Neural crest cell (in vitro differentiated cells): ENCODE measurements at regions not wholly inside any gene's neighbourhood (a gene's known extent, or its start where the extent isn't known, plus 50 kb on each side); places are given as distances from the start of the nearest gene placed in this dataset.

Experiments
- DNase-seq: peaks from one replicate; pipeline ENCODE4 v3.0.0; 2021; ENCODE audit warnings: low read depth, mixed read lengths, low spot score
- H3K27ac Mint-ChIP-seq: one replicate; pipeline ENCODE4 v1.8.0; 2021; ENCODE audit warnings: mild to moderate bottlenecking, mixed read lengths; ENCODE audit not compliant: unreplicated experiment
- H3K27me3 Mint-ChIP-seq: 2 replicates; pipeline ENCODE4 v1.8.0; 2021; ENCODE audit warnings: low read depth, mild to moderate bottlenecking, mixed read lengths
- H3K36me3 Mint-ChIP-seq: 2 replicates; pipeline ENCODE4 v1.8.0; 2021; ENCODE audit warnings: low read depth, mild to moderate bottlenecking, mixed read lengths
- H3K4me1 Mint-ChIP-seq: 2 replicates; pipeline ENCODE4 v1.8.0; 2021; ENCODE audit warnings: mixed read lengths
- H3K4me3 Mint-ChIP-seq: one replicate; pipeline ENCODE4 v1.8.0; 2021; ENCODE audit warnings: mild to moderate bottlenecking, mixed read lengths
- H3K9me3 Mint-ChIP-seq: 2 replicates; pipeline ENCODE4 v1.8.0; 2021; ENCODE audit warnings: mixed read lengths
- TF ChIP-seq, protein P1 (sequence below): fragments of 200-600 bp; sonication (generic); conservative IDR thresholded peaks from 2 replicates; pipeline ENCODE4 v1.5.0; 2021; ENCODE audit warnings: antibody characterized with exemption, mild to moderate bottlenecking

DNA sequence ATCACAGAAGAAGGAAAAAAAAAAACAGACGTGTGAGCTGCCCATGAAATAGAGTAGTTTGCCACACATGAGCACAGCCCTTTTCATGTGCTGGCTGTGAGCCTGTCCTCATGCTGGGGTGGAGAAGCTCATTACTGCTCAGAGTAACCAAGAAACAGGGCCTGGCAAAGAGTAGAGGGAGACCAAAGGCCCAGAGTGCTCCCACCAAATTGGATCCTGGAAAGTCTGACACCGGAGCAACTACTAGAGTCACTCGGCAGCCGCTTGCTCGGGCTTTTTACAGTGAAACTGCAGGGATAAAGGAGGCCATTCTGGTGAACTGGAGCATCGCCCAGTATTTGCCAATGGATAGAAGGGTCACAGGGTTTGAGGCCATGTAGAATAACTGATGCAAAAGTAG is 64.4 kb upstream of the BARHL2 start:
- no peaks in the 10 kb centered on the region for H3K36me3 Mint-ChIP-seq
- TF ChIP-seq, protein P1, sequence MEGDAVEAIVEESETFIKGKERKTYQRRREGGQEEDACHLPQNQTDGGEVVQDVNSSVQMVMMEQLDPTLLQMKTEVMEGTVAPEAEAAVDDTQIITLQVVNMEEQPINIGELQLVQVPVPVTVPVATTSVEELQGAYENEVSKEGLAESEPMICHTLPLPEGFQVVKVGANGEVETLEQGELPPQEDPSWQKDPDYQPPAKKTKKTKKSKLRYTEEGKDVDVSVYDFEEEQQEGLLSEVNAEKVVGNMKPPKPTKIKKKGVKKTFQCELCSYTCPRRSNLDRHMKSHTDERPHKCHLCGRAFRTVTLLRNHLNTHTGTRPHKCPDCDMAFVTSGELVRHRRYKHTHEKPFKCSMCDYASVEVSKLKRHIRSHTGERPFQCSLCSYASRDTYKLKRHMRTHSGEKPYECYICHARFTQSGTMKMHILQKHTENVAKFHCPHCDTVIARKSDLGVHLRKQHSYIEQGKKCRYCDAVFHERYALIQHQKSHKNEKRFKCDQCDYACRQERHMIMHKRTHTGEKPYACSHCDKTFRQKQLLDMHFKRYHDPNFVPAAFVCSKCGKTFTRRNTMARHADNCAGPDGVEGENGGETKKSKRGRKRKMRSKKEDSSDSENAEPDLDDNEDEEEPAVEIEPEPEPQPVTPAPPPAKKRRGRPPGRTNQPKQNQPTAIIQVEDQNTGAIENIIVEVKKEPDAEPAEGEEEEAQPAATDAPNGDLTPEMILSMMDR = no peak
- no peak overlapping the region for H3K4me3 Mint-ChIP-seq
- no peak overlapping the region for H3K27ac Mint-ChIP-seq
- no peaks in the 10 kb centered on the region for H3K9me3 Mint-ChIP-seq
- no peaks in the 10 kb centered on the region for H3K4me1 Mint-ChIP-seq
- no peak for DNase-seq
- no peaks in the 10 kb centered on the region for H3K27me3 Mint-ChIP-seq

DNA sequence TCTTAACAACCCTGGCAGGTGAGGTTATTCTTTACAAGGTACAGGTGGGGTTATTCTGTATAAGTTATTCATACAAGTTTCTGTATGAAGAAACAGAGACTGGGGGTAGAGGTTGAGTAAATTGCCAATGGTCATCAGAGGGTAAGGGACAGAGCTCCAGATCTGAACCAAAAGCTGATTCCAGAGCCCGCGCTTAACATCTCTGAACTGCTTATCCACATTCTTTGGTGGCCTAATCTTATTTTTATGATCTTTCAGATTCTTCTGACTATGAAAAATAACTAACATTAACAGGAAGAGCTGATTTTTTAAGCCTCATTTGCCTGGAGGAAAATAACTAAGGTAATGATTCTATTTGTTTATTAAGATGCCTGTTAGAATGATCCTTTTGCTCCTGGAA is 63.9 kb upstream of the BARHL2 start:
- Mint-ChIP-seq H3K36me3 (no peaks in the 10 kb centered on the region), H3K27ac (no peak overlapping the region), H3K9me3 (no peaks in the 10 kb centered on the region), H3K4me1 (no peaks in the 10 kb centered on the region), H3K4me3 (no peak overlapping the region), H3K27me3 (no peaks in the 10 kb centered on the region)
- TF ChIP-seq, protein P1 = no peak
- DNase-seq = no peak

DNA sequence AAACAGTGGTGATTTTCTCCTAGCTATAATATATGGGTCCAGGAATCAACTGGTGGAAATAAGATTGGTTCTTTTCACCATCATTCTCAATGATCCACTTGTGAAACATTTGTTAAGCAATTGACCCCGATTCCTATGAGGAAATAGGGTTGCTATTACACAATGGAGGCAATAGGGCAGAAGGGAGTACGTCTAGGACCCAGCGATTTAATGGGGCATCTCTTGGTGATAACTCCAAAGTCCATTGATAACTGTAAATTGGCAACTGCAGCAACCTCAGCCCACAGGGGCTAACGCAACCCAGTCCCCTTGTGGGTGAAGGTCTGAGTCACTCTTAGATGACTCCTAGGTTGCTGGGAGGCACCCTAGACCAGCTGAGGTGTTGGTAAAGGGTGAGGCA is 62.5 kb upstream of the BARHL2 start:
- Mint-ChIP-seq H3K4me1 (no peaks in the 10 kb centered on the region), H3K4me3 (no peak overlapping the region), H3K27ac (no peak overlapping the region), H3K36me3 (no peaks in the 10 kb centered on the region), H3K27me3 (no peaks in the 10 kb centered on the region), H3K9me3 (no peaks in the 10 kb centered on the region)
- DNase-seq = no peak
- TF ChIP-seq, protein P1 = no peak

DNA sequence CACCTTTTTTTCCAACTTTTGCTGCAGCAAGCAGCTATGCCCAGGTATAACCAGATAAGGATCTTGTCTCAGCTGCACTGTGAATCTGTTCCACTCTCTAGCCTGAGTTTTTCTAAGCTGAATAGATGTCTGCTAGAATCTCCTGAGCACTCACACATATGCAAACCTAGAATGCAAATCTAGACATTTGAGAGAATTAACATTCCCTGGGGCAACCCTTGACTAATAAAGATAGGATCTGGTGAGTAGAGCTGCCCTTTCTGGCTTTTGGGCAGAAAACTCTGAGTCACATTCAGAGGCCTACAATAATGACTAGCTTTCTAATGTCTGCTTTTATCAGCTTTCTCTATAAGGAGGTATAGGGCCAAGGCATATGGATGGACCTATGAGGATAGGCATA is 61.4 kb upstream of the BARHL2 start:
- no peaks in the 10 kb centered on the region for H3K36me3 Mint-ChIP-seq
- H3K9me3 Mint-ChIP-seq = no peaks in the 10 kb centered on the region
- no peak overlapping the region for H3K4me3 Mint-ChIP-seq
- DNase-seq = no peak
- no peak overlapping the region for H3K27ac Mint-ChIP-seq
- TF ChIP-seq, protein P1 = no peak
- no peaks in the 10 kb centered on the region for H3K27me3 Mint-ChIP-seq
- H3K4me1 Mint-ChIP-seq = no peaks in the 10 kb centered on the region

GRCh38 chr1:90773812-90774211 is 56.7 kb upstream of the BARHL2 start:
- no peaks in the 10 kb centered on the region for H3K9me3 Mint-ChIP-seq
- H3K27ac Mint-ChIP-seq = no peak overlapping the region
- DNase-seq = no peak
- H3K27me3 Mint-ChIP-seq = peaks cover 2% of the 10 kb centered on the region
- TF ChIP-seq, protein P1 = no peak
- no peak overlapping the region for H3K4me3 Mint-ChIP-seq
- no peaks in the 10 kb centered on the region for H3K4me1 Mint-ChIP-seq
- no peaks in the 10 kb centered on the region for H3K36me3 Mint-ChIP-seq

GRCh38 chr1:90768826-90769225 is 51.7 kb upstream of the BARHL2 start:
- H3K9me3 Mint-ChIP-seq = peaks cover 5% of the 10 kb centered on the region
- TF ChIP-seq, protein P1 = no peak

More at GRCh38 chr1:90768826-90769225, 51.7 kb upstream of the BARHL2 start:
- Mint-ChIP-seq H3K27me3 (peaks cover 30% of the 10 kb centered on the region), H3K4me3 (no peak overlapping the region), H3K4me1 (no peaks in the 10 kb centered on the region), H3K36me3 (no peaks in the 10 kb centered on the region), H3K27ac (no peak overlapping the region)
- DNase-seq = no peak
